ENCODE measurements at regions not wholly inside any gene's neighbourhood (a gene's known extent, or its start where the extent isn't known, plus 50 kb on each side); places are given as distances from the start of the nearest gene placed in this dataset.

DNA sequence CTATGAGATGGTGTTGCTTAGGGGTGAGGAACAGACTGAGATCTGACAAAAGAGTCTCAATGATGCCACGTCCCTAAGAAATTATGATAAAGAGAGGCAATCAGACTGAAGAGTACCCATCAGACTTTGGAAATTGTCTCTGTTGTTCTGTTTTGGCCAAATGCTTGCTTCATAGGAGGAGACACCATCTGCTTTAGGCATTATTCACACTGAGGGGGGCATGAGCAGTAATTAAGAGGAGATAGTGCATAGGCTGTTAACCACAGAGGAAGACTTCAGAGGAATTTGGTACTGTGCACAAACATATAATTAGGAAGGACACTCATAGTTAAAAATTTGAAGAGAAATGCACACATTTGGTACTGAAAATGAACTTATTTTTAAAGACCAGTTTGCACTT lies 190.7 kb downstream of the FAM170A start:
- Mint-ChIP-seq H3K4me1 (ENCODE audit: low read depth, unreplicated experiment) (no peaks in the 10 kb centered on the region), H3K4me3 (ENCODE audit: low read depth, unreplicated experiment) (no peak overlapping the region), H3K27ac (ENCODE audit: unreplicated experiment) (no peak overlapping the region), H3K9me3 (ENCODE audit: low read depth, unreplicated experiment) (peaks cover 2% of the 10 kb centered on the region), H3K36me3 (ENCODE audit: insufficient read depth, unreplicated experiment) (no peaks in the 10 kb centered on the region), H3K27me3 (ENCODE audit: unreplicated experiment) (no peaks in the 10 kb centered on the region)
- TF ChIP-seq, protein P1, sequence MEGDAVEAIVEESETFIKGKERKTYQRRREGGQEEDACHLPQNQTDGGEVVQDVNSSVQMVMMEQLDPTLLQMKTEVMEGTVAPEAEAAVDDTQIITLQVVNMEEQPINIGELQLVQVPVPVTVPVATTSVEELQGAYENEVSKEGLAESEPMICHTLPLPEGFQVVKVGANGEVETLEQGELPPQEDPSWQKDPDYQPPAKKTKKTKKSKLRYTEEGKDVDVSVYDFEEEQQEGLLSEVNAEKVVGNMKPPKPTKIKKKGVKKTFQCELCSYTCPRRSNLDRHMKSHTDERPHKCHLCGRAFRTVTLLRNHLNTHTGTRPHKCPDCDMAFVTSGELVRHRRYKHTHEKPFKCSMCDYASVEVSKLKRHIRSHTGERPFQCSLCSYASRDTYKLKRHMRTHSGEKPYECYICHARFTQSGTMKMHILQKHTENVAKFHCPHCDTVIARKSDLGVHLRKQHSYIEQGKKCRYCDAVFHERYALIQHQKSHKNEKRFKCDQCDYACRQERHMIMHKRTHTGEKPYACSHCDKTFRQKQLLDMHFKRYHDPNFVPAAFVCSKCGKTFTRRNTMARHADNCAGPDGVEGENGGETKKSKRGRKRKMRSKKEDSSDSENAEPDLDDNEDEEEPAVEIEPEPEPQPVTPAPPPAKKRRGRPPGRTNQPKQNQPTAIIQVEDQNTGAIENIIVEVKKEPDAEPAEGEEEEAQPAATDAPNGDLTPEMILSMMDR (IDR thresholded peaks at IDR 0.05; ENCODE audit: unreplicated experiment): no peak
- intact Hi-C loops (cut with micrococcal nuclease; ENCODE audit: unreplicated experiment): no loop called here
- no TSS peak for BruUV-seq (replicated peaks)
- no peak for DNase-seq
- CTCF ChIA-PET: no interaction called here

DNA sequence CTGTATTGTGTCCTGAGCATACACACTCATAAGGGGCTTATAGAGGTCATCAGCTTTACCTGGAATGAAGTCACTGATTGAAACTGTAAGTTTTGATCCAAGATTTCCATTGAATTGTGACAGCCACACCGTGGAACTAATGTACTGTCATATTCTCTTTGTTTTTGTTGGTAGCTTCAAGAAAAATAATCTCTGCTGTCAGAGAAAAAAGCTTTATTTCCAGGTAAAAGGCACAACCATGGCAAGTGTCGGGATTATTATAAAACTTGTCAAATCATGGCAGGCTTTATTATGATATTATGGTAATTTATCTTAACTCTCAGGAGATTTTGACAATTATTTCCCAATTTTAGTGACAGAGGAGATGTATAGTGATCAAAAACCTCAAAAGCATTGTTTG lies 191.2 kb downstream of the FAM170A start:
- CTCF ChIA-PET: no interaction called here
- no TSS peak for BruUV-seq (replicated peaks)
- no peak for DNase-seq
- no peaks in the 10 kb centered on the region for H3K27me3 Mint-ChIP-seq (ENCODE audit: unreplicated experiment)
- TF ChIP-seq, protein P1 (IDR thresholded peaks at IDR 0.05; ENCODE audit: unreplicated experiment): no peak
- intact Hi-C loops (cut with micrococcal nuclease; ENCODE audit: unreplicated experiment): no loop called here
- no peaks in the 10 kb centered on the region for H3K4me1 Mint-ChIP-seq (ENCODE audit: low read depth, unreplicated experiment)
- H3K36me3 Mint-ChIP-seq (ENCODE audit: insufficient read depth, unreplicated experiment): no peaks in the 10 kb centered on the region
- H3K27ac Mint-ChIP-seq (ENCODE audit: unreplicated experiment): no peak overlapping the region
- H3K4me3 Mint-ChIP-seq (ENCODE audit: low read depth, unreplicated experiment): no peak overlapping the region
- peaks cover 2% of the 10 kb centered on the region for H3K9me3 Mint-ChIP-seq (ENCODE audit: low read depth, unreplicated experiment)

DNA sequence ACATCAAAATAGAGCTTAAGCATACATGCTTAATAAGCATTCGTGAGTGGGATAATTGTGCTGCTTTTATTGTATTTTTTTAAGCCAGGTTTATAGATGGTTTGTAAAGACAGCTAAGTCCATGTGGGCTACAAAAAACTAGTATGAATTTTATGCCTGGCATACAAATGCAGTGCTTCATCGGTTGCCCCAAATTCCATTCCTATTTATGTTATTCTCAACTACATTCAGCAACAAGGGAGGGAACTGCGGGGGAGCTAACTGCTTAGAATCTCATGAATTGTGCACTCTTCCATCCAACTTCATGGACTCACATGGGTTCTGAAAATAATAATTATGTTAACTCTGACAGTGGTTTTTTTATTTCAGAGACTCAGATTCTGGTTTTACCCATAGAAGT lies 199.2 kb downstream of the FAM170A start:
- H3K27ac Mint-ChIP-seq (ENCODE audit: unreplicated experiment): no peak overlapping the region
- no TSS peak for BruUV-seq (replicated peaks)
- CTCF ChIA-PET: no interaction called here

DNA sequence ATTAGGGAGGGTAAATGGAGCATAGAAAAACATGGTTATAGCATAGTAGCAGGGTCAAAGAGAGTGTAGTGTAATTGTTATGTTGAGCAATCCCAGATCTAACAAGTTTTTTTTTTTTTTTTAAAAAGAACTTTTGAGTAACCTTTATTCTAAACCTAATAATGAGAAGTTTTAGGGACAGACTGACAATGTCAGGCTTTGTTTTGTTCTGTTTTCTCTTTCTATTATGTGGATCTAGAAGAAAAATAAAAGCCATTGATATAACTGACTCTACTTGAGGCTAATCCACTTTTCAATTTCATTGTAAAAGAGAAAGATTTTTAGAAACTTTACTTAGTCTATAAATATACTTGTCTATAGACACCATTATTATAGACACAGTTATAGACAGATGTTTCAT lies 200.0 kb downstream of the FAM170A start:
- H3K36me3 Mint-ChIP-seq (ENCODE audit: insufficient read depth, unreplicated experiment): no peaks in the 10 kb centered on the region
- no peak overlapping the region for H3K4me3 Mint-ChIP-seq (ENCODE audit: low read depth, unreplicated experiment)
- CTCF ChIA-PET: no interaction called here
- TF ChIP-seq, protein P1 (IDR thresholded peaks at IDR 0.05; ENCODE audit: unreplicated experiment): no peak
- H3K4me1 Mint-ChIP-seq (ENCODE audit: low read depth, unreplicated experiment): no peaks in the 10 kb centered on the region
- DNase-seq: no peak
- BruUV-seq (replicated peaks): no TSS peak
- no peaks in the 10 kb centered on the region for H3K9me3 Mint-ChIP-seq (ENCODE audit: low read depth, unreplicated experiment)
- intact Hi-C loops (cut with micrococcal nuclease; ENCODE audit: unreplicated experiment): no loop called here
- no peaks in the 10 kb centered on the region for H3K27me3 Mint-ChIP-seq (ENCODE audit: unreplicated experiment)
- H3K27ac Mint-ChIP-seq (ENCODE audit: unreplicated experiment): no peak overlapping the region

More for the DNA sequence above, 199.2 kb downstream of the FAM170A start:
- H3K9me3 Mint-ChIP-seq (ENCODE audit: low read depth, unreplicated experiment): no peaks in the 10 kb centered on the region
- no peaks in the 10 kb centered on the region for H3K36me3 Mint-ChIP-seq (ENCODE audit: insufficient read depth, unreplicated experiment)
- TF ChIP-seq, protein P1 (IDR thresholded peaks at IDR 0.05; ENCODE audit: unreplicated experiment): no peak
- H3K4me1 Mint-ChIP-seq (ENCODE audit: low read depth, unreplicated experiment): no peaks in the 10 kb centered on the region
- intact Hi-C loops (cut with micrococcal nuclease; ENCODE audit: unreplicated experiment): no loop called here
- DNase-seq: no peak
- no peak overlapping the region for H3K4me3 Mint-ChIP-seq (ENCODE audit: low read depth, unreplicated experiment)
- H3K27me3 Mint-ChIP-seq (ENCODE audit: unreplicated experiment): no peaks in the 10 kb centered on the region
